ENCODE measurements at regions not wholly inside any gene's neighbourhood (a gene's known extent, or its start where the extent isn't known, plus 50 kb on each side); places are given as distances from the start of the nearest gene placed in this dataset.

GRCh38 chr4:163795885-163796284 is 301.4 kb downstream of the TMA16 start:
- no peak for TF ChIP-seq POLR2A (IDR thresholded peaks at IDR 0.05; ENCODE audit: low read depth, low read length)
- FAIRE-seq, result no peak
- no peak for DNase-seq (ENCODE audit: insufficient read length, low spot score)

- no peak for FAIRE-seq
- no peak for TF ChIP-seq POLR2A (IDR thresholded peaks at IDR 0.05; ENCODE audit: low read depth, low read length)
- no peak for DNase-seq (ENCODE audit: insufficient read length, low spot score)
Measured at GRCh38 chr4:163804001-163804400, 309.5 kb downstream of the TMA16 start.

GRCh38 chr4:163806653-163807052 is 312.2 kb downstream of the TMA16 start:
- TF ChIP-seq POLR2A (IDR thresholded peaks at IDR 0.05; ENCODE audit: low read depth, low read length), result no peak

GRCh38 chr4:163808011-163808410 is 313.5 kb downstream of the TMA16 start:
- DNase-seq (ENCODE audit: insufficient read length, low spot score), result no peak
- no peak for FAIRE-seq
- TF ChIP-seq POLR2A (IDR thresholded peaks at IDR 0.05; ENCODE audit: low read depth, low read length), result no peak

More at GRCh38 chr4:163806653-163807052, 312.2 kb downstream of the TMA16 start:
- FAIRE-seq, result no peak
- no peak for DNase-seq (ENCODE audit: insufficient read length, low spot score)

- TF ChIP-seq POLR2A (IDR thresholded peaks at IDR 0.05; ENCODE audit: low read depth, low read length), result no peak
- DNase-seq (ENCODE audit: insufficient read length, low spot score) (no peak), FAIRE-seq (no peak)
Measured at GRCh38 chr4:163810755-163811154, 316.3 kb downstream of the TMA16 start.

- no peak for TF ChIP-seq POLR2A (IDR thresholded peaks at IDR 0.05; ENCODE audit: low read depth, low read length)
- FAIRE-seq, result no peak
- no peak for DNase-seq (ENCODE audit: insufficient read length, low spot score)
Measured at GRCh38 chr4:163815776-163816175, 321.3 kb downstream of the TMA16 start.

GRCh38 chr4:163816494-163816893 is 322.0 kb downstream of the TMA16 start:
- DNase-seq (ENCODE audit: insufficient read length, low spot score) (no peak), FAIRE-seq (no peak)
- no peak for TF ChIP-seq POLR2A (IDR thresholded peaks at IDR 0.05; ENCODE audit: low read depth, low read length)

- no peak for FAIRE-seq
- TF ChIP-seq POLR2A (IDR thresholded peaks at IDR 0.05; ENCODE audit: low read depth, low read length), result no peak
Measured at GRCh38 chr4:163818673-163819072, 324.2 kb downstream of the TMA16 start.

GRCh38 chr4:163833669-163834068 is 339.2 kb downstream of the TMA16 start:
- DNase-seq (ENCODE audit: insufficient read length, low spot score) (no peak), FAIRE-seq (no peak)
- TF ChIP-seq POLR2A (IDR thresholded peaks at IDR 0.05; ENCODE audit: low read depth, low read length), result no peak

More at GRCh38 chr4:163818673-163819072, 324.2 kb downstream of the TMA16 start:
- no peak for DNase-seq (ENCODE audit: insufficient read length, low spot score)

- DNase-seq (ENCODE audit: insufficient read length, low spot score) (no peak), FAIRE-seq (no peak)
- TF ChIP-seq POLR2A (IDR thresholded peaks at IDR 0.05; ENCODE audit: low read depth, low read length), result no peak
Measured at GRCh38 chr4:163846008-163846407, 351.5 kb downstream of the TMA16 start.

GRCh38 chr4:163852246-163852645 is 357.8 kb downstream of the TMA16 start:
- no peak for DNase-seq (ENCODE audit: insufficient read length, low spot score)
- FAIRE-seq, result no peak
- no peak for TF ChIP-seq POLR2A (IDR thresholded peaks at IDR 0.05; ENCODE audit: low read depth, low read length)

GRCh38 chr4:163857903-163858302 is 363.4 kb downstream of the TMA16 start:
- DNase-seq (ENCODE audit: insufficient read length, low spot score) (no peak), FAIRE-seq (no peak)
- no peak for TF ChIP-seq POLR2A (IDR thresholded peaks at IDR 0.05; ENCODE audit: low read depth, low read length)

- FAIRE-seq (no peak), DNase-seq (ENCODE audit: insufficient read length, low spot score) (no peak)
- TF ChIP-seq POLR2A (IDR thresholded peaks at IDR 0.05; ENCODE audit: low read depth, low read length), result no peak
Measured at GRCh38 chr4:163858515-163858914, 364.0 kb downstream of the TMA16 start.

GRCh38 chr4:163863082-163863481 is 368.6 kb downstream of the TMA16 start:
- FAIRE-seq (no peak), DNase-seq (ENCODE audit: insufficient read length, low spot score) (no peak)
- TF ChIP-seq POLR2A (IDR thresholded peaks at IDR 0.05; ENCODE audit: low read depth, low read length), result no peak

- no peak for TF ChIP-seq POLR2A (IDR thresholded peaks at IDR 0.05; ENCODE audit: low read depth, low read length)
- no peak for DNase-seq (ENCODE audit: insufficient read length, low spot score)
- FAIRE-seq, result no peak
Measured at GRCh38 chr4:163865010-163865409, 370.5 kb downstream of the TMA16 start.

GRCh38 chr4:163866728-163867315 is 372.3 kb downstream of the TMA16 start:
- FAIRE-seq (no peak), DNase-seq (ENCODE audit: insufficient read length, low spot score) (peak; percentile 3)
- no peak for TF ChIP-seq POLR2A (IDR thresholded peaks at IDR 0.05; ENCODE audit: low read depth, low read length)

All from H54 (cell line).